ENCODE measurements at regions not wholly inside any gene's neighbourhood (a gene's known extent, or its start where the extent isn't known, plus 50 kb on each side); places are given as distances from the start of the nearest gene placed in this dataset.

- H3K4me3 ChIP-seq (ENCODE audit: low read depth, low read length) = no peak overlapping the region
- TF ChIP-seq CTCF (IDR thresholded peaks at IDR 0.05; ENCODE audit: borderline replicate concordance, insufficient read depth, low read depth, low read length) = no peak
These were observed 109.3 kb upstream of the LINC00305 start for GRCh38 chr18:64258111-64258650.

GRCh38 chr18:64254399-64255093 is 105.7 kb upstream of the LINC00305 start:
- no peak overlapping the region for H3K4me3 ChIP-seq (ENCODE audit: low read depth, low read length)
- TF ChIP-seq CTCF (IDR thresholded peaks at IDR 0.05; ENCODE audit: borderline replicate concordance, insufficient read depth, low read depth, low read length) = no peak

- no peak for TF ChIP-seq CTCF (IDR thresholded peaks at IDR 0.05; ENCODE audit: borderline replicate concordance, insufficient read depth, low read depth, low read length)
These were observed 105.0 kb upstream of the LINC00305 start for GRCh38 chr18:64253873-64254272.

GRCh38 chr18:64253222-64253621 is 104.3 kb upstream of the LINC00305 start:
- H3K4me3 ChIP-seq (ENCODE audit: low read depth, low read length) = no peak overlapping the region
- TF ChIP-seq CTCF (IDR thresholded peaks at IDR 0.05; ENCODE audit: borderline replicate concordance, insufficient read depth, low read depth, low read length) = no peak

More at GRCh38 chr18:64253873-64254272, 105.0 kb upstream of the LINC00305 start:
- no peak overlapping the region for H3K4me3 ChIP-seq (ENCODE audit: low read depth, low read length)

- no peak overlapping the region for H3K4me3 ChIP-seq (ENCODE audit: low read depth, low read length)
- no peak for TF ChIP-seq CTCF (IDR thresholded peaks at IDR 0.05; ENCODE audit: borderline replicate concordance, insufficient read depth, low read depth, low read length)
These were observed 99.9 kb upstream of the LINC00305 start for GRCh38 chr18:64248836-64249235.

- no peak overlapping the region for H3K4me3 ChIP-seq (ENCODE audit: low read depth, low read length)
- TF ChIP-seq CTCF (IDR thresholded peaks at IDR 0.05; ENCODE audit: borderline replicate concordance, insufficient read depth, low read depth, low read length) = no peak
These were observed 96.4 kb upstream of the LINC00305 start for GRCh38 chr18:64245126-64245861.

Measured in GM12875 (cell line).